ENCODE measurements at regions not wholly inside any gene's neighbourhood (a gene's known extent, or its start where the extent isn't known, plus 50 kb on each side); places are given as distances from the start of the nearest gene placed in this dataset.

DNA sequence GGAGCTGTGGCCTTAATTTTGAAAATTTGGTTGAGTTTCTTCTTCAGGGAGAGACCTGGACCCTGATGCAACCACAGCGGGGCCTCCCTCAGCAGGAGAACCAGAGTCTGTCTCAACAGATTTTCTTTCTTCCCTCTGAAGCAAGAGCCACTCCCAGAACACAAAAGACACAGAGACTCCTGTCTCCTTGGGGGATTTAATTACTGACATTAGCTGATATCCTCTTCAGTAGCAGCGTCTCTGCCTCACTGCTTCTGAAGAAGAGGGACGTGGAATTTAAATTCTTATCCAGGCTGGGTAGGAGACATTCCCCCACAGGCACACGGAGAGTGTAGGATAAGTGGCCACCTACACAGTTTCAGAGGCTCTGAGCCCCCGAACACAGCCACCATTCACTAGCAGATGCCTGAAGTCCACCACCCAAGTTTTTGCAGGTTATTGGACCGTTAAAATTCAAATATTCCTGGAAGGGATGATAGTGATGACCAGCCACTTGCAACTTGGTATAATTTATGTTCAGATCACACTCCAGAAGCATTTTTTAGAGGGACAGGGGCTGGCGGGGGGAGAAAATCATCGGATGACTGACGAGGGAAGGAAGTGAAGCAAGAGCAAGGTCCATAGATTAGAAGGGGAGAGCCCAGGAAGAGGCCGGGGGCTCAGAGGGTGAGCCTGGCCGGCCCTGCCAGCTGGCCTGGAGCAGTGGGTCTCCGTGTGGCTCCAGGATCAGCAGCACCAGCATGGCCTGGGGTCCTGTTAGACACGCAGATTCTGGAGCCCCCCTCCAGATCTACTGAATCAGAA, 109.7 kb downstream of the BDH1 start:
- intact Hi-C loops (cut with micrococcal nuclease; ENCODE audit: unreplicated experiment): no loop called here
- H2AFZ ChIP-seq (ENCODE audit: low read length): peak overlapping the region; percentile 51
- no peaks in the 10 kb centered on the region for H3K79me2 ChIP-seq (ENCODE audit: insufficient read depth, low read length)
- ChIA-PET POLR2A (no interaction called here), CTCF (ENCODE audit: low intra/inter-chr PET ratio, low total read pairs) (no interaction called here)
- FAIRE-seq (no peak), ATAC-seq (peak; percentile 85), DNase-seq (ENCODE audit: low spot score) (no peak)
- H3K4me1 ChIP-seq (ENCODE audit: insufficient read depth, low read length): peaks cover 16% of the 10 kb centered on the region
- no peaks in the 10 kb centered on the region for H3K27me3 ChIP-seq (ENCODE audit: control insufficient read depth in 1 of 2, insufficient read depth in 2 of 2, low read length in 2 of 2)
- no peak overlapping the region for H3K9ac ChIP-seq (ENCODE audit: insufficient read depth, low read depth, low read length)
- in situ Hi-C loops (cut with HindIII; ENCODE audit: extremely low pct_ligation_motif_present, low pct_unique_long_range_greater_than_20kb): no loop called here
- H3K9me3 ChIP-seq (ENCODE audit: low read length): no peaks in the 10 kb centered on the region
- no peak overlapping the region for H3K27ac ChIP-seq (ENCODE audit: extremely low read length, insufficient read depth, low read length)
- H3K36me3 ChIP-seq (replicated peaks in 1 of 2; ENCODE audit: control insufficient read depth in 1 of 2, insufficient read depth in 2 of 2, low read length in 2 of 2): no peaks in the 10 kb centered on the region
- H4K20me1 ChIP-seq (ENCODE audit: insufficient read depth, low read length): no peaks in the 10 kb centered on the region
- WGBS (ENCODE audit: low lambda C conversion rate): 46% methylated on average over 13 of the region's 13 CpGs
- H3K4me3 ChIP-seq (replicated peaks in 1 of 3; ENCODE audit: insufficient read depth in 1 of 3, low read depth in 2 of 3, low read length in 3 of 3): no peak overlapping the region
- H3K4me2 ChIP-seq (ENCODE audit: low read depth, low read length): peak overlapping the region; percentile 28
- BruUV-seq (replicated peaks): no TSS peak
- TF ChIP-seq CEBPB (IDR thresholded peaks at IDR 0.05; ENCODE audit: borderline replicate concordance, low read depth, low read length) (peak; percentile 22; the same call in 1 of the 2 replicates), ETV5 (CRISPR knock-in tag; IDR thresholded peaks at IDR 0.05; ENCODE audit: borderline replicate concordance) (peak; percentile 58; the same call in 1 of the 2 replicates), RFXANK (CRISPR knock-in tag; IDR thresholded peaks at IDR 0.05) (no peak), ZNF468 (CRISPR knock-in tag; IDR thresholded peaks at IDR 0.05) (no peak), CEBPG (CRISPR knock-in tag; IDR thresholded peaks at IDR 0.05) (peak; percentile 44; the same call in 1 of the 2 replicates), BCL6 (CRISPR knock-in tag; IDR thresholded peaks at IDR 0.05) (no peak), ADNP (CRISPR knock-in tag; IDR thresholded peaks at IDR 0.05) (no peak)
- TF ChIP-seq, protein P1, sequence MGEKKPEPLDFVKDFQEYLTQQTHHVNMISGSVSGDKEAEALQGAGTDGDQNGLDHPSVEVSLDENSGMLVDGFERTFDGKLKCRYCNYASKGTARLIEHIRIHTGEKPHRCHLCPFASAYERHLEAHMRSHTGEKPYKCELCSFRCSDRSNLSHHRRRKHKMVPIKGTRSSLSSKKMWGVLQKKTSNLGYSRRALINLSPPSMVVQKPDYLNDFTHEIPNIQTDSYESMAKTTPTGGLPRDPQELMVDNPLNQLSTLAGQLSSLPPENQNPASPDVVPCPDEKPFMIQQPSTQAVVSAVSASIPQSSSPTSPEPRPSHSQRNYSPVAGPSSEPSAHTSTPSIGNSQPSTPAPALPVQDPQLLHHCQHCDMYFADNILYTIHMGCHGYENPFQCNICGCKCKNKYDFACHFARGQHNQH (CRISPR knock-in tag; IDR thresholded peaks at IDR 0.05): 0 out of 2 replicates have a peak, but pooled peaks have one; percentile 15
- TF ChIP-seq, protein P2, sequence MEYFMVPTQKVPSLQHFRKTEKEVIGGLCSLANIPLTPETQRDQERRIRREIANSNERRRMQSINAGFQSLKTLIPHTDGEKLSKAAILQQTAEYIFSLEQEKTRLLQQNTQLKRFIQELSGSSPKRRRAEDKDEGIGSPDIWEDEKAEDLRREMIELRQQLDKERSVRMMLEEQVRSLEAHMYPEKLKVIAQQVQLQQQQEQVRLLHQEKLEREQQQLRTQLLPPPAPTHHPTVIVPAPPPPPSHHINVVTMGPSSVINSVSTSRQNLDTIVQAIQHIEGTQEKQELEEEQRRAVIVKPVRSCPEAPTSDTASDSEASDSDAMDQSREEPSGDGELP (IDR thresholded peaks at IDR 0.05; ENCODE audit: borderline replicate concordance, low read depth): peak; percentile 37; the same call in 1 of the 2 replicates
- TF ChIP-seq, protein P3, sequence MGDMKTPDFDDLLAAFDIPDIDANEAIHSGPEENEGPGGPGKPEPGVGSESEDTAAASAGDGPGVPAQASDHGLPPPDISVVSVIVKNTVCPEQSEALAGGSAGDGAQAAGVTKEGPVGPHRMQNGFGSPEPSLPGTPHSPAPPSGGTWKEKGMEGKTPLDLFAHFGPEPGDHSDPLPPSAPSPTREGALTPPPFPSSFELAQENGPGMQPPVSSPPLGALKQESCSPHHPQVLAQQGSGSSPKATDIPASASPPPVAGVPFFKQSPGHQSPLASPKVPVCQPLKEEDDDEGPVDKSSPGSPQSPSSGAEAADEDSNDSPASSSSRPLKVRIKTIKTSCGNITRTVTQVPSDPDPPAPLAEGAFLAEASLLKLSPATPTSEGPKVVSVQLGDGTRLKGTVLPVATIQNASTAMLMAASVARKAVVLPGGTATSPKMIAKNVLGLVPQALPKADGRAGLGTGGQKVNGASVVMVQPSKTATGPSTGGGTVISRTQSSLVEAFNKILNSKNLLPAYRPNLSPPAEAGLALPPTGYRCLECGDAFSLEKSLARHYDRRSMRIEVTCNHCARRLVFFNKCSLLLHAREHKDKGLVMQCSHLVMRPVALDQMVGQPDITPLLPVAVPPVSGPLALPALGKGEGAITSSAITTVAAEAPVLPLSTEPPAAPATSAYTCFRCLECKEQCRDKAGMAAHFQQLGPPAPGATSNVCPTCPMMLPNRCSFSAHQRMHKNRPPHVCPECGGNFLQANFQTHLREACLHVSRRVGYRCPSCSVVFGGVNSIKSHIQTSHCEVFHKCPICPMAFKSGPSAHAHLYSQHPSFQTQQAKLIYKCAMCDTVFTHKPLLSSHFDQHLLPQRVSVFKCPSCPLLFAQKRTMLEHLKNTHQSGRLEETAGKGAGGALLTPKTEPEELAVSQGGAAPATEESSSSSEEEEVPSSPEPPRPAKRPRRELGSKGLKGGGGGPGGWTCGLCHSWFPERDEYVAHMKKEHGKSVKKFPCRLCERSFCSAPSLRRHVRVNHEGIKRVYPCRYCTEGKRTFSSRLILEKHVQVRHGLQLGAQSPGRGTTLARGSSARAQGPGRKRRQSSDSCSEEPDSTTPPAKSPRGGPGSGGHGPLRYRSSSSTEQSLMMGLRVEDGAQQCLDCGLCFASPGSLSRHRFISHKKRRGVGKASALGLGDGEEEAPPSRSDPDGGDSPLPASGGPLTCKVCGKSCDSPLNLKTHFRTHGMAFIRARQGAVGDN (CRISPR knock-in tag; IDR thresholded peaks at IDR 0.05): peak; percentile 43
- TF ChIP-seq, protein P4, sequence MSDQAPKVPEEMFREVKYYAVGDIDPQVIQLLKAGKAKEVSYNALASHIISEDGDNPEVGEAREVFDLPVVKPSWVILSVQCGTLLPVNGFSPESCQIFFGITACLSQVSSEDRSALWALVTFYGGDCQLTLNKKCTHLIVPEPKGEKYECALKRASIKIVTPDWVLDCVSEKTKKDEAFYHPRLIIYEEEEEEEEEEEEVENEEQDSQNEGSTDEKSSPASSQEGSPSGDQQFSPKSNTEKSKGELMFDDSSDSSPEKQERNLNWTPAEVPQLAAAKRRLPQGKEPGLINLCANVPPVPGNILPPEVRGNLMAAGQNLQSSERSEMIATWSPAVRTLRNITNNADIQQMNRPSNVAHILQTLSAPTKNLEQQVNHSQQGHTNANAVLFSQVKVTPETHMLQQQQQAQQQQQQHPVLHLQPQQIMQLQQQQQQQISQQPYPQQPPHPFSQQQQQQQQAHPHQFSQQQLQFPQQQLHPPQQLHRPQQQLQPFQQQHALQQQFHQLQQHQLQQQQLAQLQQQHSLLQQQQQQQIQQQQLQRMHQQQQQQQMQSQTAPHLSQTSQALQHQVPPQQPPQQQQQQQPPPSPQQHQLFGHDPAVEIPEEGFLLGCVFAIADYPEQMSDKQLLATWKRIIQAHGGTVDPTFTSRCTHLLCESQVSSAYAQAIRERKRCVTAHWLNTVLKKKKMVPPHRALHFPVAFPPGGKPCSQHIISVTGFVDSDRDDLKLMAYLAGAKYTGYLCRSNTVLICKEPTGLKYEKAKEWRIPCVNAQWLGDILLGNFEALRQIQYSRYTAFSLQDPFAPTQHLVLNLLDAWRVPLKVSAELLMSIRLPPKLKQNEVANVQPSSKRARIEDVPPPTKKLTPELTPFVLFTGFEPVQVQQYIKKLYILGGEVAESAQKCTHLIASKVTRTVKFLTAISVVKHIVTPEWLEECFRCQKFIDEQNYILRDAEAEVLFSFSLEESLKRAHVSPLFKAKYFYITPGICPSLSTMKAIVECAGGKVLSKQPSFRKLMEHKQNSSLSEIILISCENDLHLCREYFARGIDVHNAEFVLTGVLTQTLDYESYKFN (CRISPR knock-in tag; conservative IDR thresholded peaks at IDR 0.05): peak; percentile 44; the same call in 1 of the 2 replicates
- TF ChIP-seq, protein P5, sequence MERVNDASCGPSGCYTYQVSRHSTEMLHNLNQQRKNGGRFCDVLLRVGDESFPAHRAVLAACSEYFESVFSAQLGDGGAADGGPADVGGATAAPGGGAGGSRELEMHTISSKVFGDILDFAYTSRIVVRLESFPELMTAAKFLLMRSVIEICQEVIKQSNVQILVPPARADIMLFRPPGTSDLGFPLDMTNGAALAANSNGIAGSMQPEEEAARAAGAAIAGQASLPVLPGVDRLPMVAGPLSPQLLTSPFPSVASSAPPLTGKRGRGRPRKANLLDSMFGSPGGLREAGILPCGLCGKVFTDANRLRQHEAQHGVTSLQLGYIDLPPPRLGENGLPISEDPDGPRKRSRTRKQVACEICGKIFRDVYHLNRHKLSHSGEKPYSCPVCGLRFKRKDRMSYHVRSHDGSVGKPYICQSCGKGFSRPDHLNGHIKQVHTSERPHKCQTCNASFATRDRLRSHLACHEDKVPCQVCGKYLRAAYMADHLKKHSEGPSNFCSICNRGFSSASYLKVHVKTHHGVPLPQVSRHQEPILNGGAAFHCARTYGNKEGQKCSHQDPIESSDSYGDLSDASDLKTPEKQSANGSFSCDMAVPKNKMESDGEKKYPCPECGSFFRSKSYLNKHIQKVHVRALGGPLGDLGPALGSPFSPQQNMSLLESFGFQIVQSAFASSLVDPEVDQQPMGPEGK (CRISPR knock-in tag; IDR thresholded peaks at IDR 0.05): peak; percentile 74

All from HepG2 (cell line).